HG03521 (cell line): ENCODE measurements at regions not wholly inside any gene's neighbourhood (a gene's known extent, or its start where the extent isn't known, plus 50 kb on each side); places are given as distances from the start of the nearest gene placed in this dataset.
"Not testable (repeated sequence)": the region's sequence is repeated elsewhere in the genome, so short reads cannot be mapped to it uniquely, and the experiment has no call there.

Experiments
- ATAC-seq: cut with Tn5 transposase; IDR thresholded peaks from one replicate; pipeline ENCODE4 v1.9.1; 2021; ENCODE audit warnings: mild to moderate bottlenecking, moderate library complexity; ENCODE audit not compliant: unreplicated experiment

DNA sequence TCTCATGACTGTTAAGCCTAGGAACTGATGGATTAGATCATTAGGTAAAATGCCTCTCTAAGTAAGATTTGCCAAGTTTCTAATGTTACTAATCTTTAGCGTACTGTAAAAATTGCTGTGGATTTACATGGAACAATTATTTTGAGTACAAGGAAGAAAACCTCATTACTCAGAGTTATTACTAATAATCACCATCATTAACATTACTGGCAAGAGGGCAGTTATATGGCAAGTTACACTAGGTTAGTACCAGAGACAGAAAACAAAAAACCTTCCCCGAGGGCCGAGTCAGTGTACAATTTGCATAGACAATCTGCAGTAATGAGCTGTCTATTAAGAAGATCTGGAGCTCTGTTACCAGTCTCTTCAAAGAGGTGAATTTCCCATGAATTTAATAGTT lies 775.6 kb downstream of the GATA3 start:
- ATAC-seq, result no peak

- no peak for ATAC-seq
Measured at GRCh38 chr10:8830876-8831275, 776.4 kb downstream of the GATA3 start.

GRCh38 chr10:8835453-8836167 lies 781.1 kb downstream of the GATA3 start:
- no peak for ATAC-seq

DNA sequence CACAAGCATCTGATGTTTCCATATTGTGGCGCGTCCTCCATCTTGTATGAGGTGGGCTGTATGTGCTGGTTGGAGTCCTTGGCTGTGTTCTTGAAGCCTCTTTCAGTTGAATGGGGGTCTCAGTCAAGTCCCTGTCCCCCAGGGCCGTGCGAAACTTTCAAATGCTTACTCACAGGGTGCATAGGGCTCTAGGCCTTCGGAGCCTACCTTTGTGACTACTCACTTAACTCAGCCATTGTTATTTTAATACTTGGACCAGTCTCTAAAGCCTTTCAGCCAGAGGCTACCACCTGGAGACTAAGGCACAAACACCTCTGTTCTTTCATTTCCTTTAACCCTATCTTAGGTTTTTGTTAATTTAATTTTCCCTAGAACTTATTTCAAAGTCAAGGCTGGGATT lies 785.9 kb downstream of the GATA3 start:
- no peak for ATAC-seq

- no peak for ATAC-seq
Measured at GRCh38 chr10:8844141-8844540, 789.7 kb downstream of the GATA3 start.

- ATAC-seq, result no peak
Measured at GRCh38 chr10:8852546-8852945, 798.1 kb downstream of the GATA3 start.

DNA sequence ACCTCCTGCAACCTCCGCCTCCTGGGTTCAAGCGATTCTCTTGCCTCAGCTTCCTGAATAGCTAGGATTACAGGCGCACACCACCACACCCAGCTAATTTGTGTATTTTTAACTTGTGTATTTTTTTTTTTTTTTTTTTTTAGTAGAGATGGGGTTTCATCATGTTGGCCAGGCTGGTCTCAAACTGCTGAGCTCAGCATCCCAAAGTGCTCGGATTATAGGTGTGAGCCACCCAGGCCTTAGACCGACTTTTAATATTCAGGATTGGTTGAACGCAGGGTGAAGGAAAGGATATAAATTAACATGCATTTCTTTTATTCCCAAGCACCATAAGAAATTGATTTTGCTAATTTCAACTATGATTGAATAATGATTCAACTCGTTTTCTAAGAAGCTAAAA lies 798.6 kb downstream of the GATA3 start:
- ATAC-seq, result no peak

GRCh38 chr10:8868924-8869323 lies 814.4 kb downstream of the GATA3 start:
- not testable (repeated sequence) for ATAC-seq

DNA sequence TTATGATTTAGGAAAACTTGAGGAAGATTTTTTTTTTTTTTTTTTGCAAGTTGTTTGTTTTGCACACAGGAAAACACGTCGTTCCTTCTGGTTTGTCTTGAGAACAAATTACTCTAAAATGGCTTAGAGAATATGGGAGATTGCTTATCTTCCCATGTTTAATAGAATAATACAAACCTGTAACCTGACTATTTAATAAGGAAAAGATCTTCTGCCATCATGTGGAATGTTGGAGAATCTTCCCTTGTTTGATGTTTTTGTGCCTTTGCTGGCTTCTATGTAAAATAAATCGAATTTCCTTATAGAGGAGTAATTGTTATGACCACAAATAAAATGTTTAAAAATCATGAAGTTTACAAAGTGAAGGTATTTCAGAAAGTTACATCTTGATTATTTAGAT lies 818.8 kb downstream of the GATA3 start:
- ATAC-seq, result no peak

DNA sequence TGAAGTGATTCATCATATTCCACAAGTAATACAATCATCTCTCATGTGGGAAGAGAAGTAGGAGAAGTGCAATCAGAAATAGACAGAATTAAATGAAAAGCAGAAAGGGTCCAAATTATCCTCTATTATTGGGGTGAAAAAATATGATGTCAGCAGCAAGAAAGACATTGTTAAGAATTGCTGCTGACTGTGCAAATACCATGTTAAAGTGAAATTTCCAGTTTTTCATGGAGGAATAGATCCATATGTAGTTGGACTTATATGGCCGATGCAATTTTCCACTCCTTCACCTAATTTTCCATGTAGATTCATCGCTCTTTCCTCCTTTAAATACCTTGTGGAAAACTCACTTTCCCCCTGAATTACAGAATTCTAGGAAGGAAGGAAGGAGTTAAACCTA lies 819.8 kb downstream of the GATA3 start:
- no peak for ATAC-seq

- ATAC-seq, result no peak
Measured at GRCh38 chr10:8874972-8875371, 820.5 kb downstream of the GATA3 start.

- no peak for ATAC-seq
Measured at GRCh38 chr10:8876171-8876570, 821.7 kb downstream of the GATA3 start.

DNA sequence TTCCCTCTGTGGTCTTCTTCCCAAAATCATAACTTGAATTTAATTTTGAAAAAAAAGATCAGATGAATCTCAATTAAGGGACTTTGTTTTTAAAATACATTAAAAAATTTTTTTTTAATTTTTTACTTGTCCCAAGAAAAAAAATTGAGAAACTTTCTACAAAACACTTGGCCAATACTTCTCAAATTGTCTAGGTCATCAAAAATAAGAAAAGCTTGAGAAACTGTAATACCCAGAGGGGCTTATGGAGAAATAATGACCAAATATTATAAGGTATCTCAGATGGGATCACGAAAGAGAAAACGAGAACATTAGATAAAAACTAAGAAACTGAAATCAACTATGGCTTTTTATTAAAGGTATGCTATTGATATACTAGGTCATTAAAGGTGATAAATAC lies 835.0 kb downstream of the GATA3 start:
- no peak for ATAC-seq

DNA sequence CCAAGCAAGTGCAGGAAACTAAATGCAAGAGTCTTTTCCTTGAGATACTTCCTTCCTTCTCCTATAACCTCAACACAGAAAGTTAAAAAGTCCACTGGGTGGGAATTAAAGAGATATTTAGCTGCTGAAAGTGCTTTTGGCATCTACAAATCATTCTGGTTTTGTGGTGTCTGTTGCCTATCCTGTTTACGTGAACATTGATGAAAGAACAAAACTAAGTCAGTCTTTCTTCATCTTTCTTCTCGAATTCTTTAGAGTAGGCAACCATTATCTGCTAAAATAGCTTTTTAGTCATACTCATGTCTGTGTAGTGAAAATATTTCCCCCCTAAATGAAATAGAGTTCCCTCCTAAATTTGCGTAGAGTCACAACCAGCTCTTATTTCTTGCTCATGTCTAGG lies 838.6 kb downstream of the GATA3 start:
- ATAC-seq, result no peak

DNA sequence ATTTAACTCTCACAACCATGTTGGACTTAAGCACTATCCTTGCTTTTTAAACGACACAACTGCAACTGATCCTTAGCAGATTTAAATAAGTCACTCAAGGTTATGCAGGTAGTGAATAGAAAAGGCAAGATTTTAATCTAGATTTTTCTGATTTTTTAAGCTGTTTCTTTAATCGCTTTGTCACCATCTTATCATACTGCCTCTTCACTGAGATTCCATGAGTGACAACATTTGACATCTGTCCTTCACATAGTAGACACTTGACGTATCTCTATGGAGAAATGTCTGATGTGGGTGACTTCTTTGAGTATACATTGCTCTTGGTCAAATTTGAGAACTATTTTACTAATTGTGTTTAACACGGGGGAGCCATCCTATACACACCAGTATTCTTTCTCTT lies 839.7 kb downstream of the GATA3 start:
- no peak for ATAC-seq

GRCh38 chr10:8897769-8898168 lies 843.3 kb downstream of the GATA3 start:
- no peak for ATAC-seq

DNA sequence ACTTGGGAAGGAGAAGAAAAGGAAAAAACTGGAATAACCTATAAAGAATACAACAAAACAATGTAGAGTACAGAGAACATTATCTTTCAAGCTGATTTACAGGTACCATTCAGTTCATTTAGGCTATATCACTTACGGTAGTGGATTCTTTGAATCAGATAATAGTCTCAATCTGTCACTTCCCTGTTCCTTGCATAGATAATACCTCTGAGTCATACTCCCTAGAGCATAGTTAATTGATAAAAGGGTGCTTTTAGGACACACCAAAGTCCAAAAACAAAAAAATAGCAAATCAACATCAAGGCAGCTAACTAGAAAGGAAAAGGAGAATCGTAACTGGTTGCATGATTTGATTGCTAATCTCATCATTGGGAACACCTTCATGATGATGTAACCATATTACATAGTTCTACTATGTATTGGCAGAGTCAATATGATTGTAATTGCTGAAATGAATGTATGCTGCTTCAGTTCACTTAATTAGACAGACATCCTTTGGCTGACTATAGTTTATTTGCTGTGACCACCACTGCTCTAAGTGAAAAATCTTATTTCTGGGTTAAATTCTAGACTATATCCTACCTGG lies 844.4 kb downstream of the GATA3 start:
- no peak for ATAC-seq

DNA sequence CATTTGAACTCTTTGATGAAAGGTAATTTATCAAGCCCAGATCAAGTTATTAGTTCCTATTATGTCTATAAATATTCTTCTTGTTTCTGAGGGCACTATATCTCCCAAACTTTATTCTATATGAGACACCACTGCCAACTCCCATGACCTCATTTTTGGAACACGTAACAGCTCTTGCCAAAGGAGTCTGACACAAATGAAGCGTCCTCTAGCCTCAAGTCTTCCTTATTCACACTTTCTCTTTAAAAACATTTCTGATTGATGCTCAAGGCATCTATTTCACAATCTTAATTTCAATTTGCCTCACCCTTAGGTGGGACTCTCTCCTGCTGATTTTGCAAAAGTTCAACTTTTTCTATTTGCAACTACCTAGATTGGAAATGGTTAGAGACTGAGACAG lies 848.4 kb downstream of the GATA3 start:
- ATAC-seq, result no peak

DNA sequence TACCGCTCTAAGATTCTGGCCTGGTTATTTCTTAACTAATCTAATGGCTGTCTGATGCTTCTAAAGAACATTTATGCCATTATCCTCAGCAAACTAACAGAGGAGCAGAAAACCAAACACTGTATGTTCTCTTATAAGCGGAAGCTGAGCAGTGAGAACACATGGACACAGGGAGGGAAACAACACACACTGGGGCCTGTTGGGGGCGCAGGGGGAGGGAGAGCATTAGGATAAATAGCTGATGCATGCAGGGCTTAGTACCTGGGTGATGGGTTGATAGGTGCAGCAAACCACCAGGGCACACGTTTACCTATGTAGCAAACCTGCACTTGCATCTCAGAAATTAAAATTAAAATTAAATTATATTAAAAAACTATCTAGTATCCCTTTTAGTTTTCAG lies 853.5 kb downstream of the GATA3 start:
- no peak for ATAC-seq

- ATAC-seq, result no peak
Measured at GRCh38 chr10:8910314-8910713, 855.8 kb downstream of the GATA3 start.

- ATAC-seq, result no peak
Measured at GRCh38 chr10:8911032-8911431, 856.5 kb downstream of the GATA3 start.

DNA sequence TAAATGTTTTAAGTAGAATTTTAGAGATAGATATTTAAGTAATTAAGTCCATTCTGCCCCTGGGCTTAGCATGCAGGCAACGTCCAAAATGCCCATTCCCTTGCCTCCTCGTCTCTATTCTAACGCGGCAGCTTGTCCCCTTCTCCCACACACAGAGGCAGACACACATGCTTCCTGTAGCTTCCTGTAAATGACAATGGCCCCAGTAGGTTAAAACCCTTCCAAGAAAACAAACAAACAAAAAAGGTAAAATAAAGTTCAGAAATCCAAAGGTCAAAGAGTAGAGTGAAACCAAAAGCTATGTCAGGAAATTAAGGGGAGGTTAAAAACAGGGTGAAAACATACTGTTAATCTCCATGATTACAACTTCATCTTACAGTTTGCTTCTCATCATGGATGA lies 857.6 kb downstream of the GATA3 start:
- ATAC-seq, result no peak

GRCh38 chr10:8913720-8914119 lies 859.2 kb downstream of the GATA3 start:
- no peak for ATAC-seq
